ENCODE measurements at regions not wholly inside any gene's neighbourhood (a gene's known extent, or its start where the extent isn't known, plus 50 kb on each side); places are given as distances from the start of the nearest gene placed in this dataset.
A peak's percentile ranks its signal among the peaks of the same experiment; 100 is the strongest.

DNA sequence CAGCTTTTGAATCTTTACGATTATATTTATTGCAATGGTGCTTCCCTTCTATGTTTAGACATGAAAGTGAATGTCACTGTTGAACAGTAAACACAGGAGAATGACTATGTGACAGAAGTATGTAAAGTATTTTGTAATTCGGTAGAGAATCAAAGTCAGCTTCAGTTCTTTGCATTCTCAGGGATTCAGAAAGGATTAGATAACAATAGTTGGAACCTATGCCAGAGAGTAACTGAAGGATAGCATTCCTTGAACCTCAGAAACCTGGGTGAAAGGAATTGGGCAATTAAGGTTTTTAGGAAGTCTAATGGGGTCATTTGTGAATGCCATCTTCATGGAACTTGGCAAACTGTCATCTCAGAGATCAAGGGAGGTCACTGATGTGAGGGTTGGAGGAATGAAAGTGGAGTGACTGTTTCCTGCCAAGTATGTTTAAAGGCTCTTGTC is 305.3 kb upstream of the DDHD1 start:
- no peaks in the 10 kb centered on the region for H3K9me3 ChIP-seq (ENCODE audit: insufficient read depth, low read depth, low read length)
- peaks cover 12% of the 10 kb centered on the region; the same call in 1 of the 2 replicates for H3K4me1 ChIP-seq (ENCODE audit: insufficient read depth, low read length)
- no peak overlapping the region for H3K4me3 ChIP-seq (ENCODE audit: low read length)
- no peak overlapping the region for H3K9ac ChIP-seq (ENCODE audit: low read depth, low read length)
- WGBS: 67% methylated on average over 2 of the region's 2 CpGs
- H3K27ac ChIP-seq (ENCODE audit: low read depth, low read length): peak overlapping the region; percentile 21
- no peaks in the 10 kb centered on the region for H3K27me3 ChIP-seq (ENCODE audit: insufficient read depth, low read length)
- no peaks in the 10 kb centered on the region for H3K36me3 ChIP-seq (ENCODE audit: insufficient read depth, low read length)

DNA sequence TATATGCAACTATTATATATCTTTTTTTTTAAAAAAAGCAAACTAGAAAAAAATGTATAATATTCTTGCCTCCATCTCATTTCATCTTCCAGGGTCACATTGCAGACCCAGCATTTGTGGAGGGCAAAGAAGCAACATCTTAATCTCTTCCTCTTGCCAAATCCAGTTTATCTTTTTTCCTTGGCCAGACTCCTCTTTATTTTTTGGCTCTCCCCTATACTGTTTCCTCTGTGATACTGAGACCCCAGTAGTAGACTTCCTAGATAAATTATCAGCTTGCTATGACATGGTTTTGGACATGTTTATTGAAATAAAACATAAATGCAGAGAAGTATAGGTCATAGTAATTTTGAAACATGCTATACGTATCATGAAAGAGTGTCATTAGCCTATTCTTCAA is 303.8 kb upstream of the DDHD1 start:
- H3K9ac ChIP-seq (ENCODE audit: low read depth, low read length): no peak overlapping the region
- no peak overlapping the region for H3K27ac ChIP-seq (ENCODE audit: low read depth, low read length)
- no peaks in the 10 kb centered on the region for H3K27me3 ChIP-seq (ENCODE audit: insufficient read depth, low read length)

GRCh38 chr14:53452005-53452673 is 299.0 kb upstream of the DDHD1 start:
- Histone ChIP-seq H3K4me1 (ENCODE audit: insufficient read depth, low read length) (no peaks in the 10 kb centered on the region; the same call in 1 of the 2 replicates), H3K27me3 (ENCODE audit: insufficient read depth, low read length) (no peaks in the 10 kb centered on the region), H3K36me3 (ENCODE audit: insufficient read depth, low read length) (no peaks in the 10 kb centered on the region), H3K9ac (ENCODE audit: low read depth, low read length) (no peak overlapping the region), H3K4me3 (ENCODE audit: low read length) (no peak overlapping the region), H3K9me3 (ENCODE audit: insufficient read depth, low read depth, low read length) (no peaks in the 10 kb centered on the region), H3K27ac (ENCODE audit: low read depth, low read length) (no peak overlapping the region)
- 96% methylated on average over 4 of the region's 4 CpGs for WGBS

More for the DNA sequence above, 303.8 kb upstream of the DDHD1 start:
- Histone ChIP-seq H3K36me3 (ENCODE audit: insufficient read depth, low read length) (no peaks in the 10 kb centered on the region), H3K9me3 (ENCODE audit: insufficient read depth, low read depth, low read length) (no peaks in the 10 kb centered on the region), H3K4me1 (ENCODE audit: insufficient read depth, low read length) (peaks cover 8% of the 10 kb centered on the region; the same call in 1 of the 2 replicates), H3K4me3 (ENCODE audit: low read length) (no peak overlapping the region)
- WGBS: no CpG with 5 or more reads among the region's 1 CpG

GRCh38 chr14:53450871-53451270 is 297.7 kb upstream of the DDHD1 start:
- 100% methylated on average over 3 of the region's 3 CpGs for WGBS
- Histone ChIP-seq H3K4me1 (ENCODE audit: insufficient read depth, low read length) (no peaks in the 10 kb centered on the region; the same call in 1 of the 2 replicates), H3K4me3 (ENCODE audit: low read length) (no peak overlapping the region), H3K9me3 (ENCODE audit: insufficient read depth, low read depth, low read length) (no peaks in the 10 kb centered on the region), H3K9ac (ENCODE audit: low read depth, low read length) (no peak overlapping the region), H3K36me3 (ENCODE audit: insufficient read depth, low read length) (no peaks in the 10 kb centered on the region), H3K27me3 (ENCODE audit: insufficient read depth, low read length) (no peaks in the 10 kb centered on the region), H3K27ac (ENCODE audit: low read depth, low read length) (no peak overlapping the region)

DNA sequence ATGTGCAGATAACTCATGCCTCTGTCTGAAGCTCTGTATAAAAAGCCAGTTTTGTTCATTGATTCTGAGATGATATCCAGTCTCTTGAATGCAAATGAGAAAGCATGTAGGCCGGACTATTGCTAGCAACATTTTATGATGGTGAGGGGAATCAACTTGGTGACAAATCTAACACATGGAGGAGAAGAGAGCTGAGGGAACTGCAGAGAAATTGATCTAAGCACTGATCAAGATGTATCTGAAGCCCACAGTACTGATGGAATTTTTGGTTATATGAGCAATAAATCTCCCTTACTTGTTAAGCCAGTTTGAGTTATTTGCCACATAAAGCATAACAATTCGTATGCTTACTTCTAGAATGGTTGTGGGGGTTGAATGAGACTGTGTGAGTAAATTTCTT is 295.6 kb upstream of the DDHD1 start:
- Histone ChIP-seq H3K36me3 (ENCODE audit: insufficient read depth, low read length) (no peaks in the 10 kb centered on the region), H3K9me3 (ENCODE audit: insufficient read depth, low read depth, low read length) (no peaks in the 10 kb centered on the region), H3K27me3 (ENCODE audit: insufficient read depth, low read length) (no peaks in the 10 kb centered on the region), H3K4me3 (ENCODE audit: low read length) (no peak overlapping the region), H3K4me1 (ENCODE audit: insufficient read depth, low read length) (no peaks in the 10 kb centered on the region; the same call in 1 of the 2 replicates), H3K27ac (ENCODE audit: low read depth, low read length) (no peak overlapping the region), H3K9ac (ENCODE audit: low read depth, low read length) (no peak overlapping the region)
- 60% methylated on average over 2 of the region's 2 CpGs for WGBS

GRCh38 chr14:53444677-53445312 is 291.7 kb upstream of the DDHD1 start:
- Histone ChIP-seq H3K9me3 (ENCODE audit: insufficient read depth, low read depth, low read length) (no peaks in the 10 kb centered on the region), H3K4me3 (ENCODE audit: low read length) (no peak overlapping the region), H3K36me3 (ENCODE audit: insufficient read depth, low read length) (no peaks in the 10 kb centered on the region), H3K9ac (ENCODE audit: low read depth, low read length) (no peak overlapping the region), H3K27me3 (ENCODE audit: insufficient read depth, low read length) (no peaks in the 10 kb centered on the region), H3K27ac (ENCODE audit: low read depth, low read length) (no peak overlapping the region), H3K4me1 (ENCODE audit: insufficient read depth, low read length) (no peaks in the 10 kb centered on the region; the same call in 1 of the 2 replicates)
- WGBS: 95% methylated on average over 5 of the region's 5 CpGs

- H3K27ac ChIP-seq (ENCODE audit: low read depth, low read length): no peak overlapping the region
These were observed 288.7 kb upstream of the DDHD1 start for GRCh38 chr14:53441789-53442188.

DNA sequence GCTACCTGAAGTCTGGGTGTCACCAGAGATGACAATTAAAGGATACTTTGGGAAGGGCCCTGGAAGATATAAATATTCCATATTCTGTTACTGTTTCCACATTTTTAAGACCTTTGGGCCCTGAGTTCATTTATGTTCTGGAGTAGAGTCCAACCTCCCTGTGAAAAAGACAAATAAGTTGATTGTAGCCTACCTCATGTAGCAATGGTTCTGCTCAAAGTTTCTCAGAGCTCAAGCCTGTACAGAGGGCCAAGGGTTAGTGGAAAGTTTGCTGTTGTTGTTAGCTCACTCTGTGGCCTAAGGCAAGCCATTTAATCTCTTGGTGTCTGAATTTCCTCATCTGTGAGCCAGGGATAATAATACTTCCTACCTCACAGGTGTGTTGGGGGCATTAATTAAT is 284.7 kb upstream of the DDHD1 start:
- peaks cover 5% of the 10 kb centered on the region; the same call in 1 of the 2 replicates for H3K9me3 ChIP-seq (ENCODE audit: insufficient read depth, low read depth, low read length)
- H3K4me1 ChIP-seq (ENCODE audit: insufficient read depth, low read length): no peaks in the 10 kb centered on the region
- no peak overlapping the region for H3K27ac ChIP-seq (ENCODE audit: low read depth, low read length)
- H3K27me3 ChIP-seq (ENCODE audit: insufficient read depth, low read length): no peaks in the 10 kb centered on the region
- no peak overlapping the region for H3K9ac ChIP-seq (ENCODE audit: low read depth, low read length)
- H3K4me3 ChIP-seq (ENCODE audit: low read length): no peak overlapping the region
- H3K36me3 ChIP-seq (ENCODE audit: insufficient read depth, low read length): no peaks in the 10 kb centered on the region

More at GRCh38 chr14:53441789-53442188, 288.7 kb upstream of the DDHD1 start:
- Histone ChIP-seq H3K9me3 (ENCODE audit: insufficient read depth, low read depth, low read length) (no peaks in the 10 kb centered on the region), H3K4me3 (ENCODE audit: low read length) (no peak overlapping the region), H3K27me3 (ENCODE audit: insufficient read depth, low read length) (no peaks in the 10 kb centered on the region), H3K9ac (ENCODE audit: low read depth, low read length) (no peak overlapping the region), H3K36me3 (ENCODE audit: insufficient read depth, low read length) (no peaks in the 10 kb centered on the region), H3K4me1 (ENCODE audit: insufficient read depth, low read length) (no peaks in the 10 kb centered on the region)
- WGBS: 95% methylated on average over 6 of the region's 6 CpGs

DNA sequence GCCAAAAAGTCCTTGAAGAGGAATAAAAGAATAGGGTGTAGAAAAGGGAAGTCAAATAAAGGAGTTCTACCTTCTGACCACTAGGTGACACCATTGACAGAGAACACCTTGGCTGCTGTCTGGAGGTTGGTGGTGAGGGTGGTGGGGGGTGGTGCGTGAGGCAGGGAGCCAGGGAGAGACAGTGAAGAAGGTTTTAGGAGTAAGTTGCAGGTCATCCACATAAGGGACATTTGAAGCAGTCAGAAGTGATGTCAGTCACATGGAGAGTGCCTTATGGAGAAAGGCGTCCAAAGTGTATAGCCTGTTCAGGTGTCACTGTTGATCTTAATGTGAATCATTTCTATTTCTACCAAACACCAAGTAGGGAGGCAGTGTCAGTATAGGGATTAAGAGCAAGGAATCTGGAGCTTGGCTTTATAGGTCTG is 279.3 kb upstream of the DDHD1 start:
- WGBS: 56% methylated on average over 2 of the region's 2 CpGs
- Histone ChIP-seq H3K9ac (ENCODE audit: low read depth, low read length) (no peak overlapping the region), H3K27ac (ENCODE audit: low read depth, low read length) (no peak overlapping the region), H3K9me3 (ENCODE audit: insufficient read depth, low read depth, low read length) (peaks cover 5% of the 10 kb centered on the region; the same call in 1 of the 2 replicates), H3K4me3 (ENCODE audit: low read length) (no peak overlapping the region), H3K36me3 (ENCODE audit: insufficient read depth, low read length) (no peaks in the 10 kb centered on the region), H3K27me3 (ENCODE audit: insufficient read depth, low read length) (no peaks in the 10 kb centered on the region), H3K4me1 (ENCODE audit: insufficient read depth, low read length) (no peaks in the 10 kb centered on the region)

DNA sequence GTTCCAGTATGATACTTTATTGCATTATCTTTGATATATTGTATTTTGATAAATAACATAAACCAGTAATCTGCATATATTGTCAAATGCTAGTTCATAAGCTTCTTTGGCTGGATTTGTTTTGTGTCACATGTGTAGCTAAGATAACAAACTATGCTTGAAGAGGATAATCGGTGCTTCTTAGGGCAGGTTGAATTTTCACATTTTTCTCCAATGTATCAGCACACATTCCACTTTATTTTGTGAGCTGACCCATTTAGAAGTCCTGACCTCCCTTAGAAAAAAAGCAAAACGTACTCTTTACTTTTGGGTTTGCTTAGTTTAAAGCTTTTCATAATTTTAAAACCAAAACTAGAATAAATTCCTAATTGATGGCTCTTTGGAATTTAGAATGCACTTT is 277.7 kb upstream of the DDHD1 start:
- no peak overlapping the region for H3K4me3 ChIP-seq (ENCODE audit: low read length)
- no peaks in the 10 kb centered on the region for H3K27me3 ChIP-seq (ENCODE audit: insufficient read depth, low read length)
- no peaks in the 10 kb centered on the region for H3K4me1 ChIP-seq (ENCODE audit: insufficient read depth, low read length)
- H3K9me3 ChIP-seq (ENCODE audit: insufficient read depth, low read depth, low read length): peaks cover 5% of the 10 kb centered on the region; the same call in 1 of the 2 replicates
- no peak overlapping the region for H3K9ac ChIP-seq (ENCODE audit: low read depth, low read length)
- WGBS: 82% methylated on average over 2 of the region's 2 CpGs
- no peaks in the 10 kb centered on the region for H3K36me3 ChIP-seq (ENCODE audit: insufficient read depth, low read length)
- H3K27ac ChIP-seq (ENCODE audit: low read depth, low read length): no peak overlapping the region

- Histone ChIP-seq H3K4me1 (ENCODE audit: insufficient read depth, low read length) (no peaks in the 10 kb centered on the region), H3K4me3 (ENCODE audit: low read length) (no peak overlapping the region), H3K9ac (ENCODE audit: low read depth, low read length) (no peak overlapping the region), H3K27ac (ENCODE audit: low read depth, low read length) (no peak overlapping the region), H3K36me3 (ENCODE audit: insufficient read depth, low read length) (no peaks in the 10 kb centered on the region), H3K9me3 (ENCODE audit: insufficient read depth, low read depth, low read length) (peaks cover 7% of the 10 kb centered on the region; the same call in 1 of the 2 replicates), H3K27me3 (ENCODE audit: insufficient read depth, low read length) (no peaks in the 10 kb centered on the region)
- WGBS: no CpG with 5 or more reads among the region's 1 CpG
These were observed 259.9 kb upstream of the DDHD1 start for GRCh38 chr14:53412819-53413675.

Data from HUES64 (cell line).